ENCODE measurements at regions not wholly inside any gene's neighbourhood (a gene's known extent, or its start where the extent isn't known, plus 50 kb on each side); places are given as distances from the start of the nearest gene placed in this dataset.

- no peak overlapping the region for H3K4me3 ChIP-seq (replicated peaks; ENCODE audit: low read depth, low read length)
- TF ChIP-seq CTCF (IDR thresholded peaks at IDR 0.05; ENCODE audit: low read length, missing control alignments), result no peak
- no peak for DNase-seq (ENCODE audit: low read depth)
Observed at GRCh38 chr2:864501-865106, 86.0 kb upstream of the SNTG2 start.

- no peak for DNase-seq (ENCODE audit: low read depth)
- no peak overlapping the region for H3K4me3 ChIP-seq (replicated peaks; ENCODE audit: low read depth, low read length)
- no peak for TF ChIP-seq CTCF (IDR thresholded peaks at IDR 0.05; ENCODE audit: low read length, missing control alignments)
Observed at GRCh38 chr2:863732-864450, 86.8 kb upstream of the SNTG2 start.

- no peak overlapping the region for H3K4me3 ChIP-seq (replicated peaks; ENCODE audit: low read depth, low read length)
- no peak for TF ChIP-seq CTCF (IDR thresholded peaks at IDR 0.05; ENCODE audit: low read length, missing control alignments)
- DNase-seq (ENCODE audit: low read depth), result no peak
Observed at GRCh38 chr2:862731-863466, 87.8 kb upstream of the SNTG2 start.

GRCh38 chr2:862355-862687, 88.3 kb upstream of the SNTG2 start:
- DNase-seq (ENCODE audit: low read depth), result no peak
- no peak overlapping the region for H3K4me3 ChIP-seq (replicated peaks; ENCODE audit: low read depth, low read length)
- TF ChIP-seq CTCF (IDR thresholded peaks at IDR 0.05; ENCODE audit: low read length, missing control alignments), result no peak

- TF ChIP-seq CTCF (IDR thresholded peaks at IDR 0.05; ENCODE audit: low read length, missing control alignments), result no peak
Observed at GRCh38 chr2:861655-862354, 88.8 kb upstream of the SNTG2 start.

GRCh38 chr2:860259-860855, 90.3 kb upstream of the SNTG2 start:
- no peak for DNase-seq (ENCODE audit: low read depth)
- TF ChIP-seq CTCF (IDR thresholded peaks at IDR 0.05; ENCODE audit: low read length, missing control alignments), result no peak
- H3K4me3 ChIP-seq (replicated peaks; ENCODE audit: low read depth, low read length), result no peak overlapping the region

More at GRCh38 chr2:861655-862354, 88.8 kb upstream of the SNTG2 start:
- DNase-seq (ENCODE audit: low read depth), result no peak
- no peak overlapping the region for H3K4me3 ChIP-seq (replicated peaks; ENCODE audit: low read depth, low read length)
